ENCODE measurements at regions not wholly inside any gene's neighbourhood (a gene's known extent, or its start where the extent isn't known, plus 50 kb on each side); places are given as distances from the start of the nearest gene placed in this dataset.

- H3K79me2 ChIP-seq (ENCODE audit: control insufficient read depth, insufficient read depth, low read length) = no peaks in the 10 kb centered on the region
- H3K4me3 ChIP-seq = no peak overlapping the region
- H3K27me3 ChIP-seq (replicated peaks in 1 of 2; ENCODE audit: control insufficient read depth in 2 of 2, insufficient read depth in 2 of 2, low read length in 1 of 2) = no peaks in the 10 kb centered on the region
- no TSS peak for BruUV-seq (replicated peaks)
- H2AFZ ChIP-seq (ENCODE audit: control insufficient read depth, low read depth, low read length) = no peak overlapping the region
- ChIA-PET POLR2A (no interaction called here), CTCF (interaction anchor here (0.6 to 0.7 kb wide), 2 partner anchors 50 to 561 kb away, joined by 3 read pairs; no protein-coding TSS in a partner anchor), SMC1A (ENCODE audit: uncharacterized antibody, unreplicated experiment) (interaction anchor here (1.6 kb wide), 1 partner anchor 11 kb away, joined by 3 read pairs; no protein-coding TSS in a partner anchor), RAD21 (ENCODE audit: unreplicated experiment) (no interaction called here)
- H3K4me2 ChIP-seq (ENCODE audit: control insufficient read depth, insufficient read depth) = no peak overlapping the region
- H3K4me1 ChIP-seq (ENCODE audit: control insufficient read depth, insufficient read depth, low read length) = no peaks in the 10 kb centered on the region
- ATAC-seq (no peak), FAIRE-seq (no peak), DNase-seq (ENCODE audit: low read depth, low spot score) (no peak)
- in situ Hi-C loops (cut with MboI) (no loop called here), intact Hi-C loops (cut with micrococcal nuclease; ENCODE audit: unreplicated experiment) (no loop called here)
- H3K36me3 ChIP-seq (ENCODE audit: control insufficient read depth in 2 of 2, insufficient read depth in 2 of 2, low read length in 1 of 2) = no peaks in the 10 kb centered on the region
- H3K27ac ChIP-seq (ENCODE audit: control insufficient read depth, insufficient read depth) = no peak overlapping the region
- H3K9ac ChIP-seq (ENCODE audit: control insufficient read depth, insufficient read depth, low read length) = no peak overlapping the region
- TF ChIP-seq EZH2 (IDR thresholded peaks at IDR 0.05; ENCODE audit: borderline replicate concordance, control insufficient read depth, low read depth, low read length) (no peak), TBL1XR1 (IDR thresholded peaks at IDR 0.05; ENCODE audit: low read depth, low read length) (no peak), REST (IDR thresholded peaks at IDR 0.05; ENCODE audit: low read depth, low read length) (no peak)
- no peaks in the 10 kb centered on the region for H4K20me1 ChIP-seq (ENCODE audit: control insufficient read depth, insufficient read depth)
- no peaks in the 10 kb centered on the region for H3K9me3 ChIP-seq (replicated peaks; ENCODE audit: control insufficient read depth, insufficient read depth, low read length)
- WGBS (ENCODE audit: insufficient coverage, insufficient replicate concordance, low lambda C conversion rate, missing lambda C conversion rate) = 61% methylated on average over 6 of the region's 6 CpGs
Measured at GRCh38 chr20:10982692-10983091, 308.9 kb upstream of the JAG1 start.

- no peak for DNase-seq (ENCODE audit: low read depth, low spot score)
- Histone ChIP-seq H3K36me3 (ENCODE audit: control insufficient read depth in 2 of 2, insufficient read depth in 2 of 2, low read length in 1 of 2) (no peaks in the 10 kb centered on the region), H2AFZ (ENCODE audit: control insufficient read depth, low read depth, low read length) (no peak overlapping the region), H4K20me1 (ENCODE audit: control insufficient read depth, insufficient read depth) (no peaks in the 10 kb centered on the region), H3K4me2 (ENCODE audit: control insufficient read depth, insufficient read depth) (no peak overlapping the region), H3K79me2 (ENCODE audit: control insufficient read depth, insufficient read depth, low read length) (no peaks in the 10 kb centered on the region), H3K4me3 (no peak overlapping the region), H3K9ac (ENCODE audit: control insufficient read depth, insufficient read depth, low read length) (no peak overlapping the region), H3K27ac (ENCODE audit: control insufficient read depth, insufficient read depth) (no peak overlapping the region), H3K27me3 (replicated peaks in 1 of 2; ENCODE audit: control insufficient read depth in 2 of 2, insufficient read depth in 2 of 2, low read length in 1 of 2) (no peaks in the 10 kb centered on the region), H3K9me3 (replicated peaks; ENCODE audit: control insufficient read depth, insufficient read depth, low read length) (no peaks in the 10 kb centered on the region), H3K4me1 (ENCODE audit: control insufficient read depth, insufficient read depth, low read length) (no peaks in the 10 kb centered on the region)
- intact Hi-C loops (cut with micrococcal nuclease; ENCODE audit: unreplicated experiment) = no loop called here
- no peak for FAIRE-seq
- ChIA-PET POLR2A (no interaction called here), RAD21 (ENCODE audit: unreplicated experiment) (no interaction called here), CTCF (no interaction called here), SMC1A (ENCODE audit: uncharacterized antibody, unreplicated experiment) (no interaction called here)
- TF ChIP-seq NFXL1 (IDR thresholded peaks at IDR 0.05; ENCODE audit: borderline replicate concordance) (no peak), USF1 (IDR thresholded peaks at IDR 0.05; ENCODE audit: borderline replicate concordance, extremely low read length, insufficient read depth, low read depth, low read length) (no peak), SMC3 (IDR thresholded peaks at IDR 0.05; ENCODE audit: borderline replicate concordance, low read length) (no peak), NRF1 (conservative IDR thresholded peaks at IDR 0.05; ENCODE audit: low read depth, low read length) (no peak), IRF3 (IDR thresholded peaks at IDR 0.05) (no peak)
- in situ Hi-C loops (cut with MboI) = no loop called here
- WGBS (ENCODE audit: insufficient coverage, insufficient replicate concordance, low lambda C conversion rate, missing lambda C conversion rate) = 59% methylated on average over 4 of the region's 4 CpGs
- no TSS peak for BruUV-seq (replicated peaks)
- no peak for ATAC-seq
Measured at GRCh38 chr20:10984294-10984693, 310.5 kb upstream of the JAG1 start.

Data from GM12878 (cell line).